HL-60/S4 treated with phorbol 12-myristate 13-acetate at 8.2 ng/mL for 4 days and 3 days (cell line): ENCODE measurements at regions not wholly inside any gene's neighbourhood (a gene's known extent, or its start where the extent isn't known, plus 50 kb on each side); places are given as distances from the start of the nearest gene placed in this dataset.
"Not testable (repeated sequence)": the region's sequence is repeated elsewhere in the genome, so short reads cannot be mapped to it uniquely, and the experiment has no call there.

Source experiments
- in situ Hi-C: fragments of 300-500 bp; cut with MboI; formaldehyde crosslinking; loops from 2 replicates; pipeline ENCODE4 v1.15.0; 2022; ENCODE audit warnings: low sequenced_read_pairs

DNA sequence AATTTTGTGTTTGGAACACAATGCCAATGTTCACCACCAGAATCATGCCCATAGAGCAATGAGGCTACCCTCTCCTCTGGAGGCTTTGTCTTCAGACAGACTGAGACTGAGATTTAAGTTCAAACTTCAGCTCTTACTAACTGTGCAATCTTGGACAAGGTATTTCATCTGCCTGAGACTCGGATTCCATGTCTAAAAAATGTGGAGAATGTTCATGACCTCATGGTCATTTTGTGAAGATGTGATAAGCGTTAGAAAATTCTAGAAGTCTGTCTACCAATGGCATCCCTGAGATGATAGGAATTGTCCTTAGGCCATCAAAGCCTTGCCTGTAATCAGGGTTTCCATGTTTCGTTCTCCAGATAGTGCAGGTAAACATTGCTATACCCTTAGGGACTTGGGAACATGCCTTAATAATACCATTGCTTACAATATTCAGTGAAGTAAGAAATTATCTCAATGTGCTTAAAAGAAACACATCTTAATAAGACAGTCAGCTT, 388.2 kb upstream of the MAF start:
- in situ Hi-C loops: no loop called here

DNA sequence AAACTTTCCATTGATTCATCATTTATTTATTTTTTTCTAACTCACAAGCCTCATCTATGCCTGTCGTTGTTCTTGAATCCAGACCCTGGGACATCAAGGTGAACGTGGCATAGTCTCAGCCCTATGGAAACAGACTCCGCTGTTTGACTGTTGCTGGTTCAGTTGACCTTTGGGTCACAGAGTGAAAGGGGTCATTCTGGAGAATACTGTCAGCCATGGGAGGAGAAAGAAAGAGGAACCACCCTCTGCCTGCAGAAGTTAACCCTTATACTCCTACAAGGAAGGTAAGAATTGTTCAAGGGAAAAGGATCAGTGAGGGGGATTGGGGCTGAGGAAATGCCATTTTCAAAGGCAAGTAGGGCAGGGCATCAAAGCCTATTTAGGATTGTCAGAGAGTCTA, 387.6 kb upstream of the MAF start:
- in situ Hi-C loops: no loop called here

DNA sequence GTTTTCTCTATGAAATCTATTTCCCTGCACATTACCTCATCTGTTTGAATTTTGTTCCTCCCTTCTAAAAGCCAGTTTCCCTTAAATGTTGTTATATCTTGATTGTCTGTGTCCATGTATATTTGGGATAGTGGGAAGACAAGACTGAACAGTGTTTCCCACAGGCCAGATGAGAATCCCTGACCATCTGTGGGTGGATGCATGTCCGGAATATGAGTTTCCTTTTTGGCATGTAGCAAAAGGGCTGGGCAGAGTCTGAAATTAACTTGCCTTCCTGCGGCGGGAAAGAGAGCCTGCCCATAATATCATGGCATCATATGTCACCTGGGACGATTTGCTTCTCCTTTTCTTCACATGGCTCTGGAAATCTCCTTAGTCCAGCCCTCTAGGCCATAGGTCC, 385.8 kb upstream of the MAF start:
- in situ Hi-C loops: no loop called here

DNA sequence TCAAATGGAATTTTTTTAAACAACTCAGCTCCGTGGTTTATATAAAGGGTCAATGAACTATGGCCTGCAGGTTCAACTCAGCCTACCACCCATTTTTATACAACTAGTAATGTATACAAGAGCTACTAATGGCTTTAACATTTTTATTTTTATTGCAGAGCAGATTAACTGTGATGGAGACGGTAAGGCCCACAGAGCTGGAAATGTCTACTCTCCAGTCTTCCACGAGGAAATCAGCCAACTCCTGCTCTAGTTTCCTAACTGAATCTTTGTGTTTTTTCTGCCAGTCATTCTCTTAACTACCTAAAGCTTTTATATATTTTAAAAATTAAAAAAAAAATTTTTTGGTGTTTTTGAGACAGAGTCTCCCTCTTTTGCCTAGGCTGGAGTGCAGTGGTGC, 385.1 kb upstream of the MAF start:
- in situ Hi-C loops: no loop called here

DNA sequence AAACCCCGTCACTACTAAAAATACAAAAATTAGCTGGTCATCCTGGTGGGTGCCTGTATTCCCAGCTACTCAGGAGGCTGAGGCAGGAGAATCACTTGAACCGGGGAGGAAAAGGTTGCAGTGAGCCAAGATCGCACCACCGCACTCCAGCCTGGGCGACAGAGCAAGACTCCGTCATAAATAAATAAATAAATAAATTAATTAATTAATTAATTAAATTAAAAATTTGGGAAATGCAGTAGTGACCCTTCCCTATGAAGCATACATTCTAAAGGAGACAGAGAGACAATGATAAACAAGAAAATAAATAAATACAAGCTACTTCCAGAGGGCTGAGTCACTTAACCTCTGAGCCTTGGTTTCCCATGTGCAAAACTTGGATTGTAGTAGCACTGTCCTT, 383.6 kb upstream of the MAF start:
- in situ Hi-C loops: not testable (repeated sequence)

DNA sequence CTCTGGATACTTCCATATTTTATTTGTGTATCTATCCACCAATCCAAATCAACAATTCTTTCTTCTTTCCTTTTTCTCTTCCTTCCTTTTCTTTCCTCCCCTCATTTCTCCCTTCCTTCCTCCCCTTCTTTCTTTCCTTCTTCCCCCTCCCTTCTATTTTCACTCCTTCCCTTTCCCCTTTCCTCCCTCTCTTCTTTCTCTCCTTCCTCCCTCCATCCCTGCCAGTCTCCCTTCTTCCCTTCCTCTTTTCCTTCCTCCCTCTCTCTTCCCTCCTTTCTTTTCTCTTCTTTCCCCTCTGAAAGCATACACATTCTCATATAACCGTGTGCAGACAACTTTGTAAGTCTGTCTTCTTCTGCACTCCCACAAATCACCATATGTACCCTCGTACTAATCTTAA, 382.3 kb upstream of the MAF start:
- in situ Hi-C loops: no loop called here

DNA sequence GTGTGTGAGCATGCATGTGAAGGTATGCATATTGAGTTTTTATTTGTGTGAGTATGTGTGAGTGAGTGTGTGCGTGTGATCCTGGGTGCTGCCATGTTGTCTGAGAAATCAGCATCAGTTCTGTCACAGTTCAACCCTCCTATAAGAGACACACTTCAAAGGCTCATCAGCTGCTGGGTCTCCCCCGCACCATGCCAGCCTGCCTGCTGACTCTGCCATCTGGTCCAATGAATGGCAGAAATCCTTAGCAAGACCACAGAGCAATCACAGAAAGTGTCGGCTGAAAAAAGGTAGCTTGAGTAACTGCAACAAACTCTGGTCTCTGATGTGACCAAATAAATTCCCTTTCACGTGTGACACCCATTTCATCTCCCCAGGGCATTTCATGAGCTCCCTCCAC, 381.8 kb upstream of the MAF start:
- in situ Hi-C loops: no loop called here

DNA sequence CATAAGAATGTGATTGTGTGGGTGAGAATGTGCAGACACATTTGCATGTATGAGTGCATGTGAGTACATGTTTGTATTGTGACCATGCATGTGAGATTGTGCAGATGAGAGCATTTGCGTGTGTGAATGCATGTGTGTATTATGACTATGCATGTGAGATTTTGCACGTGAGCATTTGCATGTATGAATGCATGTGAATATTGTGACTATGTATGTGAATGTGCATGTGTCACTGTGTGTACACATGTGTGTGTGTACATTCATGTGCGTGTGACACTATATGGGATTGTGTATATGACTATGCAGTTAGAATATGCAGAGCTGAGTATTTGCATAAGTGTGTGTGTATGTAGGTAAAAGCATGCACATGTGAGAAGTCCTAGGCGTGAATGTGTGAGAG, 381.3 kb upstream of the MAF start:
- in situ Hi-C loops: no loop called here

DNA sequence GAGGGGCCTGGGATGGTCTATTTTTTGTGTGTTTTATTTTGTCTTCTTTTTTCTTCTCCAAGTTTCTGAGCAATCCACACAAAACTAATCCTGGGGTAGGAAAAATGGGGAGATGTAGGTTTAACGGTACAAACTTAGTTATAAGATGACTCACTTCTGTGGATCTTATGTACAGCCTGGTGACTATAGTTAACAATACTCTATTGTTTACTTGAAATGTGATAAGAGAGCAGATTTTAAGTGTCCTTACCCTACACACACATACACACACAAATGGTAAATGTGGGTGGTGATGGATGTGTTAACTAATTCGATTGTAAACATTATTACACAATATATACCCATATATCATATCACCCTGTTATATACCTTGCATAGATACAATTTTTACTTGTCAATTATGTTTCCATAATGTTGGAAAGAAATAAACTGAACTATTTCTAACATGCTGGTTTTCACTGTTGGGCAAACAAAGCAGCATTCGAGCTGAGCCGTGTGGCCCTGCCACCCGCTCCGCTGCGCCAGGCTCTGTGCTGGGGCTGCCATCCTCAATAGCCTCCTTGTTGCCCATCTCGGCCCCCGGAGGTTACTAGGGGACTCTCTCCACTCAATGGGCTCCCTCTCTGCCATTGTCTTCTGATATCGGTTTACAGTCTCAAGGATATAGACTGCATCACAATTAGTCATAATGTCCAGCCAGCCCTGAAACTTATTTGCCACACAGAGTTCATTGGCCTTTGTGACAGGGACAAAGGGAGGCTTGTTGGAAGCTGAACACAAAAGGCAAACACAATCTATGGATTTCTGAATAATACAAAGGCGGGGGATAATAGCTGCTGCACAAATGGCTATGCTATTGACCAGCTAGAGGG, 380.3 kb upstream of the MAF start:
- in situ Hi-C loops: no loop called here

DNA sequence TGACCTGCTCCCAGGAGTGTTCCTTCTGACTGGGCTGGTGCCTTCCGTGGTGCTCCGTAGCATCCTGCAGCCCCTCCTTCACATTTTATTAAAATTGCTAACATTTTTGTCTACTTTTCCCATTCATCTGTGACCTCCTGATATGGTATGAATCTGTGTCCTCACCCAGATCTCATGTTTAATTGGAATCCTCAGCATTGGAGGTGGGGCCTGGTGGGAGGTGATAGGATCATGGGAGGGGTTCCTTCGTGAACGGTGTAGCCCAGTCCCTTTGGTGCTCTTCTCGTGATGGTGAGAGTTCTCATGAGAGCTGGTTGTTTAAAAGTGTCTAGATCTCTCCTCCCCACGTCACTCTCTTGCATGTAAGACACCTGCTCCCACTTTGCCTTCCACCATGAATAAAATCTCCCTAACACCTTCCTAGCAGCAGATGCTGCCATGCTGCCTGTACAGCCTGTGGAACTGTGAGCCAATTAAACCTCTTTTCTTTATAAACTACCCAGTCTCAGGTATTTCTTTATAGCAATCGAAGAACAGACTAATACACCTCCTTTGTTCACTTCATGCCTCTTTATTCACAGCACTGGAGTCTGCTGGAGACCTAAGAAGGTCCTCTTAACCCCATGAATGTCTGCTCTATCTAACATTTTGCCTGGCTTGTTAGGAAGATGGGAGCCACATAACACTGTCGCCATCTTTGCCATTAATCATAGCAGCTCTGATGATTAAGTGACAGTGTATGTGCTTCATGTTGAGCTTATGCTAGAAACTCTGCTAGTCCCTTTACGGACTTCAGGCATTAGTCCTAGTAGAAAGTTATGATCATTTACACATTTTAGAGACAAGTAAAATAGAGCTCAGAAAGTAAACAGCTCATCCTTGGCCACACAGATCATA, 377.7 kb upstream of the MAF start:
- in situ Hi-C loops: no loop called here

DNA sequence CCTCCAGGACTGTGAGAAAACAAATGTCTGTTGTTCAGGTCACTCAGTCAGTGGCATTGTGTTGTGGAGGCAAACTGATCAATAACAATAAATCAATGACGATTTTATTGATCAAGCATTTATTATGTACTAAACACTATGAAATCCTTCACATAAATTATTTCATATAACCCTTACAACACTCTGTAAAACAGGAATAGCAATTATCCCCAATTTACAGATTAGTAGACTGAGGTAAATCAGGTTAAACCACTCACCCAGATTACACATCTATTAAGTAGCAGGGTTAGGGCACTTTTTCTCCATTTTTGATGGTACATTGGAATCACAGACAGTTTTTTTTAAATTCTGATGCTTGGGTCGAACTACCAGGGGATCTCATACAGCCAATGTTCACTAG, 372.8 kb upstream of the MAF start:
- in situ Hi-C loops: no loop called here

DNA sequence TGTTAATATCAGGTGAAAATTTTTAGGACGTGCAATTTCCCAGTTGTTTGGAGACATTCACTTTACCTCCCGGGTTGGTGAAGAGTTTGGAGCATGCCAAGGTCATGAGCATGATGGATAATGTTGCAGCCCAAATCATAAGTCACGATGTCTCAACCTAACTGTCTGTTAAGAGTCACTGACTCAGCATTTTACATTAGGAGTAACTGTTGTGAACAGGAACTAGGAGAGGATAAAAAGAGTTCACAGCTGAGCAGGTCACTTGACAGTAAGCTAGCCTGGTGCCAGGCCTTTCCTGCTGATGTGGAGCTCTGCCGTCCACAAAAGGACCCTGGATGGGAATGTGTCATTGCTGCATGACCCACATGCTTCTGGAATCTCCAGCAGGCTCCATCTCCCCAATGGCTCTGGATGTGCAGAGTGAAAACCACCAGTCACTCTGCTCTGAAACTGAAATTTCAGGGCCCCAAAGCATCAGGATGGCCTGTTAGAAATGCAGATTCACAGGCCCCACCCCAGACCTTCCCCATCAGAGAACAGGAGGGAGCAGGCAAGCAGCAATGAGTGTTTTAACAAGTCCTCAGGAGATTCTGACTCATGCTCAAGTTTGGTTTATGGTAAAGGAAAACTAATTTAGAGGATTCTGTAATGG, 371.6 kb upstream of the MAF start:
- in situ Hi-C loops: no loop called here

DNA sequence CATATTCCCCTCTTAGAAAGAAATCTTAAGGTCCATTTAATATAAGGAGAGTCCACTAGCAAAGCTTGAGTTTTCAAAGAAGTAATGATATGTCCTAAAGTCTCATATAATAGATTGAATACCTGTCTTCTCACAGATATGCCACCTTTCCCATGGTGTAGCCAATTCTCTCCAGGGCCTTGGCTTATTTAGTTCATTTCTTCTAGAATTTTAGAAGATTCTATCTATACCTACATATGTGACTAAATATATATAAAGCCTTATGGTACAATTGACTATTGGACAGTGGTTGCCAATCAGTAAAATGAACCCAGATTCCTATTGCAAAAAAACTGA, 370.7 kb upstream of the MAF start:
- in situ Hi-C loops: no loop called here

DNA sequence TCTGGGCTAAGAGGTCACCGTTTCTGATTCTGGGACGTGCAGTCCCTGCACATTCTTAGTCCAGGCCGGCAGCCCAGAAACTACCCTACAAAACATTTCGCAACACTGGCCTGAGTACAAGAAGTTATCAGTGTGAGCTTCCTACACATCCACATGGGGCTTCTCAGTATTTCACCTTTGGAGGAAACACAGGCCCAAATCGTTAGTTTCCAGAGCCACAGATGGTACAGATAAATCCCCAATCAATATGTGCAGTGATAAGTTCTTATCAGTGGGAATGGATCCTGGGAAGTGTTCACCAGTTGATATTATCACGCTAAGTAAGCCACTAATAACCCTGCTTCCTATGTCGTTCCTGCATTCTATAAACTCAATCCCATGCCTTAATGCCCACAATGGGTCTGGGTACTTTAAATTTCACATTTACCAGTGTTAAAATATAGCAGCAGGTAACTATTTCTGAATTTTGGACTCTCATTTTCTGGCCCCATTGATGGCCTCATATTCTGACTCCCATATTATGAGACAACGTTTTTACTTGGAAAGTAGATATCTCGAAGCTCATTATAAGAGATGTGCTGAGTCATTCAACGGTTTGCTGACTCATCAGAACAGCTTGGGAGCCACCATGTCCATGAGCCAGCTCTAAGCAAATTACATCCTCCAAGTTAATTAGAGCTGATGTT, 370.2 kb upstream of the MAF start:
- in situ Hi-C loops: no loop called here

DNA sequence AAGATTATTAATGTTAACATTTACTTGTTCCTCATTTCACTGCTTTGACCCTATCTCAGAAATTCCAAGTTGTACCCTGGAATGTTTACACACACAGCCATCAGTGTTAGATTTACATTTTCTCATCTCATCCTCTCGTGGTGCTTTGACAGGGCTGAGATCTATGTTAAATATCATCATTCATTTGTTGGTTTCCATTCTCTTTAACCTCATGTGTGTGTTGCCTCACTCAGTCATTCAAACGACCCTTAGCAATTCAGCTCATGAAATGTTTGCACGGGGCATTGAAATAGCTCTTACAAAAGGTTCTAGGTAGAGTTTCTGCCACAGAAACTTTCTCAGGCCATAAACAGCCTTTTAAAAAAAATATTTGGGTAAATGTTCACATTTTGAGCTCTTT, 369.6 kb upstream of the MAF start:
- in situ Hi-C loops: no loop called here

DNA sequence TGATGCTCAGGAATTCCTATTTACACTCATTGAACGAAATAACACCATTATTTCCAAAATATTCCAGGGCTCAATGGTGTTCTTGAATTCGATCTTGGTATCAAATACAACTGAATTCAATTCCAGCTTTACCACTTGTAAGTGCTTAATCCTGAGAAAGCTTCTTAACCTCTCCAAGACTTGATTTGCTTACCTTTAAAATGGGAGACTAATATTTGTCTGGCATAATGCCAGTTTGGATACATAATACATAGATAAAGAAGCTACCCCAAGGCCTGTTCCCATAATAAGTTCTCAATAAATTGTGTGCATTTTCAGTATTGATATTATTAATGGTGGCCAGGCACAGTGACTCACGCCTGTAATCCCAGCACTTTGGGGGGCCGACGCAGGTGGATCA, 368.9 kb upstream of the MAF start:
- in situ Hi-C loops: no loop called here

DNA sequence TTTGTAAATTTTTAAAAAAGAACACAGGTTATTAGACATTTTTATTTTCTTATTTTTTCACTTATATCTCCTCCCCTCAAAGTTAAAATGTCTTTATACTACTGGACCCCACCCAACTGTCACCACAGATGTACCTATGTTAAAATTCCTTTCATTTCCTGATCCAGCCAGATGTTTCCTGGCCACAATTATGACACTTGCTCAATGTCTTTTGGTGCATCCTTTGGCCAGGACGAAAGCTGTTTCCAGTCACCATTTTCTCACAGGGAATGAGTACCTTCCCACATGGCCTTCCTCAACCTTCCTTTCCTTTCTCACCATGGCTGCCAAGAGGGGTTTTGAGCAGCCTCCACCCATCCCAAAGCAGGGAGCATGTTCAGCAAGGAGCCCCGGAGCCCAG, 365.7 kb upstream of the MAF start:
- in situ Hi-C loops: no loop called here

DNA sequence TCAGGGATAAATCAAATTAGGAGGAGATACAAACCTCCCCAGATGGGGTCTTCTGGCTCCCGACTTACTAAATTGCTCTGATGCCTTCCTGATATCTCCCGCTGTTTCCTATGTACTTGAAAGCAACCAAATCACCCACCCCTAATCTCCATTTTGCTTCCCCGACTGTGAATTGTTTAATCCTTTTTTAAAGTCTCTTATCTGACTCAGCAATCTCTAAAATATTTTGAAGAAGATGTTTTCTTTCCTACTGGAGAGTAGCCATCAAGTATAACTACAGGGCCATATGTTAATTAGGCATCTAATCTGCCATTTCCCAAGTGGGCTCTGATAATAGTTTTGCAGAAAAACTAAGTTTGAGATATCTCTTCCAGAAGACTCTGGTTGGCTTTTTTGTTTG, 365.2 kb upstream of the MAF start:
- in situ Hi-C loops: no loop called here

DNA sequence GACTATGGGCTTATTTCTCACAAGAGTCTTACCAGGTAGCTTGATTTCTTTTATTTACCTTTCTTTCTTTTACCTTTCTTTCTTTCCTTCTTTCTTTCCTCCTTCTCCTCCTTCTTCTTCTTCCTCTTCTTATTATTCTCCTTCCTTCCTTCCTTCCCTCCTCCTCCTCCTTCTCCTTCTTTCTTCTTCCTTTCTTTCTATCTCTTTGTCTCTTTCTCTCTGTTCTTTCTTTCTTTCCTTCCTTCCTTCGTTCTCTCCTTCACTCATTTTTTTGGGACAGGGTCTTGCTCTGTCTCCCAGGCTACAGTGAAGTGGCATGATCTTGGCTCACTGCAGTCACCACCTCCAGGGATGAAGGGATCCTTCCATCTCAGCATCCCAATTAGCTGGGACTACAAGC, 363.6 kb upstream of the MAF start:
- in situ Hi-C loops: no loop called here

DNA sequence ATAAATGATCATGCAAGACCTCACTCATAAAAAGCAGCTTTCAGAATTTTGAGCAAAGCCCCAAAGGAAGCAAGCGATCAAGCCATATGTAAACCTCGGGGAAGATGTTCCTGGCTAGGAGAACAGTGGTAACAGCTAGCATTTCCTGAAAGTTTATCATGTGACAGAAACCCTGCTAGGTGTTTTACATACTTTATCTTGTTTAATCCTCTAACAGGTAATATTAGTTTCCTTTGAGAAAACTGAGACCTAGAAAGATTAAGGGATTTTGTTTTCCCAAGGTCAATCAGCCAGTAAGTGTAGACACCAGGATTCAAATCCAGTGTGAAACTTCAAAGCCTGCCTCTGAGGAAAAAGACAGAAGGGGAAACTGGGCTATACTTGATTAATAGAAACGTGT, 362.4 kb upstream of the MAF start:
- in situ Hi-C loops: no loop called here

DNA sequence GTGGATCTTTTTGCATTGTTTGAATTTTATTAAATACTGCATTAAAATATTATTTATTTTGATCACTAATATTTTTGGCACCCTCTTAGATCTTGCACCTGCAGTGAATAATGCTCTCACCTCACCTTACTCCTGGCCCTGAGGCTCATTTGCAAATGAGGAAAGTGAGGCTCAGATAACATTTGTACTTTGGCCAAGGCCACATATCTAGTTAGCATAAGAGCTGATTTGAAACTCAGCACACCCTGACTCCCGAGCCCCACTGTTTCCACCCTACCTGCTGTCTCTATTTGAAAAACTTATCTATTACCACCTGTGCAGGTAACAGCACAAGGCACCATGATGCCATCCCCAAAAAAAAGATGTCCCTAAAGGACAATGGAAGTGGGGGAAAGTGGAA, 358.7 kb upstream of the MAF start:
- in situ Hi-C loops: no loop called here
